ENCODE measurements at regions not wholly inside any gene's neighbourhood (a gene's known extent, or its start where the extent isn't known, plus 50 kb on each side); places are given as distances from the start of the nearest gene placed in this dataset.

- no peak for TF ChIP-seq CTCF (IDR thresholded peaks at IDR 0.05)
- no peak for TF ChIP-seq ZFX (IDR thresholded peaks at IDR 0.05; ENCODE audit: borderline replicate concordance)
These were observed 107.7 kb upstream of the TSC22D2 start for GRCh38 chr3:150300388-150300787.

Measured in 22Rv1 (cell line).